ENCODE measurements at regions not wholly inside any gene's neighbourhood (a gene's known extent, or its start where the extent isn't known, plus 50 kb on each side); places are given as distances from the start of the nearest gene placed in this dataset.

- no peak for TF ChIP-seq EP300 (IDR thresholded peaks at IDR 0.05)
- no peak for TF ChIP-seq CTCF (IDR thresholded peaks at IDR 0.05)
Measured at GRCh38 chr2:100674666-100675065, 111.9 kb downstream of the PDCL3 start.
